Activated T-helper 2 cell treated with anti-CD3 and anti-CD28 coated beads, Interferon-gamma antibody, Interleukin-2, Interleukin-4, amounts not matched to agents 10 μg/mL and 5 μg/mL and 100 μg/mL, durations not matched to agents 14 hours and 24 hours and 36 hours (primary cell): ENCODE measurements at regions not wholly inside any gene's neighbourhood (a gene's known extent, or its start where the extent isn't known, plus 50 kb on each side); places are given as distances from the start of the nearest gene placed in this dataset.

ENCODE experiments used
- DNase-seq: peaks from one replicate; pipeline ENCODE4 v3.0.0; 2021; ENCODE audit warnings: low spot score
- H3K27ac Mint-ChIP-seq: one replicate; pipeline ENCODE4 v1.8.0; 2021; ENCODE audit warnings: mixed read lengths
- H3K27me3 Mint-ChIP-seq: one replicate; pipeline ENCODE4 v1.8.0; 2021; ENCODE audit warnings: low read depth, mixed read lengths
- H3K36me3 Mint-ChIP-seq: one replicate; pipeline ENCODE4 v1.8.0; 2021; ENCODE audit warnings: low read depth, mixed read lengths
- H3K4me1 Mint-ChIP-seq: one replicate; pipeline ENCODE4 v1.8.0; 2021; ENCODE audit warnings: low read depth, mixed read lengths
- H3K4me3 Mint-ChIP-seq: one replicate; pipeline ENCODE4 v1.8.0; 2021; ENCODE audit warnings: low read depth, mild to moderate bottlenecking, moderate library complexity, mixed read lengths
- H3K9me3 Mint-ChIP-seq: one replicate; pipeline ENCODE4 v1.8.0; 2021; ENCODE audit warnings: mixed read lengths
- intact Hi-C: fragments of 100-400 bp; cut with micrococcal nuclease; formaldehyde crosslinking; loops from one replicate; pipeline ENCODE4 v1.15.1; 2023

DNA sequence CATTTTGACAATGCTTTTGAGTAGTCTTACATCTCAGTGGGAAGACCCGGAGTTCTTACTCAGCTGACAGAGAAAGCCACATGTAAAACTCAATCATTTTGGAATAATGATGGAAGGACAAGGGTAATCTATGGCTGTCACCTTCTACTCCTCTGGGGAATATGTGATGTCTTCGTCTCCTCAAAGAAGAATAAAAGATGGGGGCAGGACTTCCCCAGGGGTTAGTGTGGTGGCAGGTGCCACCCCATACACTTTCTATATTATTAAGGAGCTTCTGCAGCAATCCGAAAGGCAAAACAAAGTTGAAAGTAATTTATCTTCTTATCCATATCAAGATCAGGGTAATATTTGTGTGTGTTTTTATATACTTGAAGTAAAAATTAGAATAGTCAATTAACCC, 180.4 kb upstream of the TOPAZ1 start:
- no peaks in the 10 kb centered on the region for H3K36me3 Mint-ChIP-seq
- H3K27ac Mint-ChIP-seq: no peak overlapping the region
- peaks cover 22% of the 10 kb centered on the region for H3K27me3 Mint-ChIP-seq
- H3K4me1 Mint-ChIP-seq: peaks cover 9% of the 10 kb centered on the region
- no peak for DNase-seq
- no peaks in the 10 kb centered on the region for H3K9me3 Mint-ChIP-seq
- no peak overlapping the region for H3K4me3 Mint-ChIP-seq
- intact Hi-C loops: no loop called here

DNA sequence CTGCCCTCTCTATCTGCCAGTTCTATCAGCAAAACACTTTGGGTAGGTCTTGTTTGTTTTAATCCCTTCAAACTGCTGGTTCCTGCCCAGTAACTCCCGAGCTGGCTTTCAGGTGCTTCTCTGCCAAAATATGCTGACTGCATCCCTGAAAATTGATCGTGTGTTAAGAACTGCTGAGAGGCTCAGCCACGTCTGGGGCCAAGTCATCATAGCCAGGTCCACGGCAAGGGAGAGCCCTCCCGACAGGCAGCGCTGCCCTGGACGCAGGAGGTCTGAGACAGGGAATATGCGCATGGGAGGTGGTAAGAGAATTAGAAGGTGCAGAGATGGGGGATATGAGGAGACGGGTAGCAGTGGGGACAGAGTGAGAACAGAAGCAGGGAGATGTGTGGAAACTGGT, 179.7 kb upstream of the TOPAZ1 start:
- intact Hi-C loops: no loop called here
- no peak for DNase-seq
- Mint-ChIP-seq H3K36me3 (no peaks in the 10 kb centered on the region), H3K27ac (no peak overlapping the region), H3K27me3 (peaks cover 22% of the 10 kb centered on the region), H3K9me3 (no peaks in the 10 kb centered on the region), H3K4me1 (peaks cover 9% of the 10 kb centered on the region), H3K4me3 (no peak overlapping the region)

DNA sequence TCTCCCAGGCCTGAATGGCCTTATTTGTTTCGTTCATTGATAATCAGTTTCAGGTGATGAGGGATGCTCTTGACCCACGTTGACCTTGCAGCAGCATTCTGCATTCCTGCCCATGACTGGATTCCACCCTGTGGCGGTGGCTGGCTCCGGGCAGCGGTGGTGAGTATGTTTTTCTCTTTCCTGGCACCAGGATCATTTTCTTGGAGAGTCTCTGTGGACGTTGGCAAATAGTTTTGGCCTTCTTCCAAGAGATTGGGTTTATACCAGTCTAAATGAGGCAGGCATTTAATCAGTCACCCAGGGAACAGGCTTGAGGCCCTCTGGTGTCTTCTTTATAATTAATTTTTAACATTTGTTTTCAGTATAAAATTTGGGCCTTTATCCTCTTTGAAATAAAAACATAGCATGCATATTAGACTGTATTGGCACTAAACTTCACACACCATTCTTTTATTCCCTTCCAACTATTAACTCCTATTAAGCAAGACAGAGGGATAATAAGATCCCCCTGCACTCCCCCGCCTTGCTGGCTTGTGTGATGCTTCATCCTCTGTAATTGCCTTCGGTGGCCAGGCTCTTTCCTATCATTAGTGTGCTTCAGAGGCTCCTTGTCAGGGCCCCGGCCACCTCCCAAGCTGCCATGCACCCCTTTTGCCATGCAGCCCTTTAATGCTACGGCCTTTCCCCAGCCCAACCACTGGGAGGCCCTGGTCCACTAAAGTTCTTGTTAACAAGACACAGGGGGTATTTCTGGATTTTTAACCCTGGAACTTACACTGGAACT, 176.2 kb upstream of the TOPAZ1 start:
- Mint-ChIP-seq H3K27ac (no peak overlapping the region), H3K4me1 (no peaks in the 10 kb centered on the region), H3K9me3 (no peaks in the 10 kb centered on the region), H3K36me3 (no peaks in the 10 kb centered on the region), H3K27me3 (peaks cover 15% of the 10 kb centered on the region), H3K4me3 (no peak overlapping the region)
- intact Hi-C loops: no loop called here
- no peak for DNase-seq

DNA sequence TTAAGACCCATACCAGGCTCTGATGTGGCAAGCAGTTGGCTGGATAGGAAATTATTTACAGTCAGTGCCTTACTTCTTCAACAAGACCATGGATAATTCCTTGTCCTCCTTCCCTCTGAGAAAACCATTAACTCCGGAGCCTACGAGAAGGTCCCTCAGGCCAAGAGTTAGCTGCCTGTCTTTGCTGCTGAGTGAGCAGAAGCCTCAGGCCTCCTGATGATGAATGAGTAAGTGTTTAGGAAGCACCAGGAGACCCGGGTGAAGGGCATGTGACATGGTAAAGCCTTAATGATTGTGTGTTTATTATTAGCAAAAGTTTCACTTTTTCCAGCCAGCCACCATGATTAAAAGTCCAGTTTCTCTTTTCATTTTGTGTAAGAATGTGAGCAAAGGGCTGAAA, 174.9 kb upstream of the TOPAZ1 start:
- intact Hi-C loops: no loop called here
- no peak overlapping the region for H3K4me3 Mint-ChIP-seq
- no peak overlapping the region for H3K27ac Mint-ChIP-seq
- no peak for DNase-seq
- H3K4me1 Mint-ChIP-seq: no peaks in the 10 kb centered on the region
- no peaks in the 10 kb centered on the region for H3K9me3 Mint-ChIP-seq
- no peaks in the 10 kb centered on the region for H3K36me3 Mint-ChIP-seq
- H3K27me3 Mint-ChIP-seq: peaks cover 13% of the 10 kb centered on the region

DNA sequence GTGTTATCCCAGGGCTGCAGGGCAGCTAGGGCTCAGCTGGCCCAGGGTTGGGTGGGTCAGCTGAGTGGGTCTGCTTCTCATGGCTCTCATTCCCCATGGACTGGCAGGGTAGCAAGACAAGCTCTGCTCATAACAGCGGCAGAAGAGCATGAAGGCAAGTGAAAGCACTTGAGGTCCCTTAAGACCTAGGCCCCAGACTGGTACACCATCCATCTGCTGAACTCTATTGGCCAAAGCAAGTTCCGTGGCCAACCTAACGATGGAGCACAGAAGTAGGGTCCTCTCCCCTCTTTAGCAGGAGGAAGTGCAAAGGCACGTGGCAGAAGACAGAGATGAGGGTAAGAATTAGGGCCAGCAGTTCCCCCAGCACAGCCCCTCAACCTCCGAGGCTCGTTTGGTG, 174.3 kb upstream of the TOPAZ1 start:
- H3K36me3 Mint-ChIP-seq: no peaks in the 10 kb centered on the region
- peaks cover 9% of the 10 kb centered on the region for H3K27me3 Mint-ChIP-seq
- H3K27ac Mint-ChIP-seq: no peak overlapping the region
- DNase-seq: no peak
- no peak overlapping the region for H3K4me3 Mint-ChIP-seq
- intact Hi-C loops: no loop called here
- H3K9me3 Mint-ChIP-seq: no peaks in the 10 kb centered on the region
- no peaks in the 10 kb centered on the region for H3K4me1 Mint-ChIP-seq

DNA sequence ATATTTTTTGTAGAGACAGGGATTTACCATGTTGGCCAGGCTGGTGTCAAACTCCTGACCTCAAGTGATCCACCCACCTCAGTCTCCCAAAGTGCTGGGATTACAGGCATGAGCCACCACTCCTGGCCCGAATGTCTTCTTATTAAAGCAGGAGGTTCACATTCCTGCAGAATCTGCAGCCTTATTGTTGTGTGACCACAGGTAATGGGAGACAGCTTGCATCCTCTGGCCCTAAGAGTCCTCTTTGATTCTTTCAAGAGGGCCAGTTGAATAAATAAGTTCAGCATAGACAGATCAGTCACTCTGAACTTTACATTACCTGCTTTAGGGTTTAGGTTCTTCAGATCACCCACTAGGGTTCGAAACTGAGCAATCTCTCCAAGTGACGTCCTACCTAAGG, 172.9 kb upstream of the TOPAZ1 start:
- Mint-ChIP-seq H3K9me3 (no peaks in the 10 kb centered on the region), H3K36me3 (no peaks in the 10 kb centered on the region), H3K4me3 (no peak overlapping the region), H3K27ac (no peak overlapping the region), H3K4me1 (no peaks in the 10 kb centered on the region), H3K27me3 (peaks cover 9% of the 10 kb centered on the region)
- no peak for DNase-seq
- intact Hi-C loops: no loop called here

DNA sequence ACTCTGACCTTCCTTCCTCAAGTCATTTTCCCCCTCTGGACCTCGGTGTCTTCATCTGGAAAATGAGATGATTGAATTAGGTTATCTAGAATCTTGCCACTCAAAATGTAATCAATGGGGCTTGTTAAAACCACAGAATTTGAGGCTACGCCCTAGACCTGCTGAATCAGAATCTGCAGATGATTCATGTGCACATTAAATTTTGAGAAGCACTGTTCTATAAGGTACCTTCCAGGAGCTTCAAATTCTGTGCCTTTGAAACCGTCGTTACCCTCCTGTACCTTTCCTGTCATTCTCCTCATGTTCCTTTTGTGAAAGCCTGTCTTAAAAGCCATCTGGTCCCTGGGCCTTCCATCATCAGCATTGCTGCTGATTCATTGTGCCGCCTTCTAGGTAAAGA, 172.4 kb upstream of the TOPAZ1 start:
- Mint-ChIP-seq H3K4me1 (no peaks in the 10 kb centered on the region), H3K27me3 (peaks cover 9% of the 10 kb centered on the region), H3K4me3 (no peak overlapping the region), H3K9me3 (no peaks in the 10 kb centered on the region), H3K27ac (no peak overlapping the region), H3K36me3 (no peaks in the 10 kb centered on the region)
- no peak for DNase-seq
- intact Hi-C loops: no loop called here

DNA sequence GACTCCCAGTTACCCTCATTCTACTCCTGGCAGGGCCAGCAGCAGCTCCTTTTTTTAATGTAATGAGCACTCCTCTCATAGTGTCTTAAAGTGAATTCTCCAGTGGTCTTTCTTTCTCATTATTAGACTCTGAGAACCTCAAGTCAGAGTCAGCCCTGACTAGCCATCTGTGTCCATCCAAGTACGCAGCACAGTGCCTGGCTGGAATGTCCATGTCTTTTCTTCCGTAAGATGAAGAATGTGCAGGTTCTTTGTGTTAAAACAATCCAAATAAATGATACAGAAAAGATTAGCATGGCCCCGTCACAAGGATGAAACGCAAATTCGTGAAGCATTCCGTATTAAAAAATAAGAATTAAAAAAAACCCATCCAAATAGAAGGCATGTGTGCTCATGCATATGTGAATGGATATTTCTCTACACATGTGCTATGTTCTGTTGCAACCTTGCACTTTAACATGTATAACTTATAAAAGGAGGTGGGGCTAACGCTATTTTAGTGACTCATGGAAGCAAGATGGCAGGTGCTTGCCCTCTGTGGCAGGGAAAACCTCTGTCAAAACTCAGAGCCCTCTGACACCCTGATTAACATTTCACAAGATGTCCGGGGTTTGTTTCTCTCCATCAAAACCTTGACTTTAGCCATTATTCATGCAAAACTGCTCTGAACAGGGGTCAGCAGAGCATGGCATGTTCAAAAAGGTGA, 170.7 kb upstream of the TOPAZ1 start:
- no peak for DNase-seq
- no peak overlapping the region for H3K4me3 Mint-ChIP-seq
- H3K27ac Mint-ChIP-seq: no peak overlapping the region
- intact Hi-C loops: no loop called here
- no peaks in the 10 kb centered on the region for H3K9me3 Mint-ChIP-seq
- H3K27me3 Mint-ChIP-seq: peaks cover 13% of the 10 kb centered on the region
- H3K4me1 Mint-ChIP-seq: no peaks in the 10 kb centered on the region
- H3K36me3 Mint-ChIP-seq: no peaks in the 10 kb centered on the region

DNA sequence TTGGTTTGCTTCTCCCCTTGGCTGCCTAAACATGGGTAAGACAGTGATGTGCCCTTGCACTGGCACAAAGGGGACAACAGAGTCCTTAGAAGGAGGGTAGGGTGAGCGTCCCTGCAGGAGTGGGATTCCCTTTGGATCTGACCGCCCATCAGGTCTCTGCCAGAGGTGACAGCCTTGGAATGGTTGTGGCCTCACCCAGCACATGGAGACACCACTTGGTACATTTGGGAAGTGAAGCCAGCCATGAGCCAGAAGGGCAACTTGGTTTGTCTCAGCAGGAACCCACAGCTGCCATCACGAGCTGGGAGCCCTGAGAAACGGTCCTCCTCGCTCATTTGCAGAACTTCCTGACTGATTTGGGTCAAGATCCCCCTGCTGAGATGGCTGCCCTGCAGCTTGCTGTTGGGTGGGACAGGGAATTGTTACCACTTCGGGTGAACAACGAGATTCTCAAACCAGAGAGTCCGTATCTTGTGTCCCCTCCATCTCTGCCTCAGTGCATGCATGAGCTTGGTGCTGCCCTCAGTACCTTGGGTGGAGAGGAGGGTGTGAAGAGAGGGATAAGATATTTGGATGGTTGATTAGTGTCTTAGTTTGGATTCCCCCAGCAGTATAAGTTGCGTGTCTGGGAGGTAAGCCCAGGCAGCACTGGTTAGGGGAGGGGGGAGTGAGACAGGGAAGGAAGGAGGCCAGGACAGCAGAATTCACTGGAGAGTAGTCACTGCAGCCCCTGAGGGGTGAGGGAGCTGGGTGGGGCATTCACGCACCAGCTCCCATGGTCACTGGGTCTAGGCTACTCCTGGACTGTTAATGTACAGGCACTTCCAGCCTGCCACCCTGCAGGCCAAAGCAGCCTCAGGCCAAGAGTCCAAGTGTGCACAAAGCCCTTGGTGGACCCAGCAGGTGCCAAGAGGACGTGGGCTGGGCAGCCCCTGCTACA, 168.8 kb upstream of the TOPAZ1 start:
- no peaks in the 10 kb centered on the region for H3K9me3 Mint-ChIP-seq
- no peak overlapping the region for H3K4me3 Mint-ChIP-seq
- H3K36me3 Mint-ChIP-seq: no peaks in the 10 kb centered on the region
- no peak for DNase-seq
- peaks cover 13% of the 10 kb centered on the region for H3K27me3 Mint-ChIP-seq
- H3K4me1 Mint-ChIP-seq: no peaks in the 10 kb centered on the region
- intact Hi-C loops: no loop called here
- H3K27ac Mint-ChIP-seq: no peak overlapping the region

DNA sequence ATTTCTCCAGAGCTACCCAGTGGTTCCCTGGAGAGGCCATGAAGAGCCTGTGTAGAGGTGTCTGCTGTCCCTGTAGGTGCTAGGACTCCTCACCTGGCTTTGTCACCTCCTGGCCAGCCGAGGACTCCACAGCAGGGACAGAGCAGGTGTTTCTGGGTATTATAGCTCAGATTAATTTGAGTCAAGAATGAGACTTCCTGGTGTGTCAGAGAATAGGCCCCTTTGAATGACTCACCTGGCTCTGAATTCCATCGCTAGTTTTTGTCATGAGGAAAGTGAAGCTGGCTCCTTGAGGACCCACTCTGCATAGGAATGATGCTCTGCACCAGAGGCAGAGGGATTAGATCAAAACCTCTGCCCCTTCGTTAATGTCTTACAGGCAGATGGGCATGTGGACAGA, 167.5 kb upstream of the TOPAZ1 start:
- Mint-ChIP-seq H3K4me3 (no peak overlapping the region), H3K9me3 (no peaks in the 10 kb centered on the region), H3K4me1 (no peaks in the 10 kb centered on the region), H3K36me3 (no peaks in the 10 kb centered on the region), H3K27me3 (peaks cover 14% of the 10 kb centered on the region), H3K27ac (no peak overlapping the region)
- no peak for DNase-seq
- intact Hi-C loops: no loop called here

DNA sequence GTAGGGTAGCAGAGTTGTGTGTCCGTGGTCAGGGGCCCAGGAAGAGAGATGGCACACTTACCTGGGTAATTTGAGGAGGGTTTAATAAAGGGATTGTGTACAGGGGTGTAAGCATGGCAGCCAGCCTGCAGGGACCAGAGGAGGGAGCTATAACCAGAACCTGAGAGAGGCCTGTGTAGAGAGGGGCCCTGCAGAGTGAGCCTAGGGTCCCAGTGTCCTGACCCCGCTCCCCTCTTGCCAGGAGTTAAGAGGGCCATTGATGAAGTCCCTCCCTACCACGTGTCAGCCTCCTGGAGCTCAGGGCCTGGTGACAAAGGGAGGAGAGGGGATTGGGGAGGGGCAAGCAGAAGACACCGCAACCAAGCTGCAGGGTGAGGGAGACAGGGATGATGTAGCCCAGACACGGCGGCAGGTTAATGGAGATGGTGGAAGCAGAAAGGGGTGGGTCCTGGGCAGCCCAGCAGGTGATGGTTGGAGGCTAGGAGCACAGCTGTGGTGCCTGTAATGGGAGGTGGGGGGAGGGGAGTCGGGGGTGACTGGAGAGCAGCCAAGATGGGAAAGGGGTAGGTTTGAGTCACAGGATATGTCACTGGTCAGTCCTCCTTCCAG, 165.4 kb upstream of the TOPAZ1 start:
- Mint-ChIP-seq H3K36me3 (no peaks in the 10 kb centered on the region), H3K27ac (no peak overlapping the region), H3K9me3 (no peaks in the 10 kb centered on the region), H3K4me3 (no peak overlapping the region), H3K4me1 (no peaks in the 10 kb centered on the region), H3K27me3 (peaks cover 12% of the 10 kb centered on the region)
- no peak for DNase-seq
- intact Hi-C loops: no loop called here

DNA sequence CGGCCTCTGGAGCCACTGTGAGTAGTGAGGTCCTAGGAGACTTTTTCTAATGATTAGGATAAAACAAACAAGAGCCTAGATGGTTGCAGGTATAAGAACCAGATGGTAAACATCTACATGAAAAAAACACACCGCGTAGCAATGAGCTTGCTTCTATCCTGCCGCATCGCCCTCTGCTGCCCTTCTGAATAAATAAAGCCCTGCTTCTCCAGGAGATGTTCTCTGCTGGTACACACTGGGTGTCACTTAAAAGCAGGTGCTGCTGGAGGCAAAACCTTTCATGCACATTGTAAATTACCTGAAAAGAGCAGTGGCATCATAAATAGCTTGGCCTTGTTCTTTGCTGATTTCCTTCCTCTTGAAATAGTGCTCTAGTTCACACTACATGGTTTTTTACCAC, 164.4 kb upstream of the TOPAZ1 start:
- intact Hi-C loops: no loop called here

More for the DNA sequence above, 164.4 kb upstream of the TOPAZ1 start:
- H3K9me3 Mint-ChIP-seq: no peaks in the 10 kb centered on the region
- H3K27ac Mint-ChIP-seq: no peak overlapping the region
- H3K36me3 Mint-ChIP-seq: no peaks in the 10 kb centered on the region
- DNase-seq: no peak
- no peaks in the 10 kb centered on the region for H3K4me1 Mint-ChIP-seq
- peaks cover 12% of the 10 kb centered on the region for H3K27me3 Mint-ChIP-seq
- H3K4me3 Mint-ChIP-seq: no peak overlapping the region
